DOHH2 (cell line): ENCODE measurements at regions not wholly inside any gene's neighbourhood (a gene's known extent, or its start where the extent isn't known, plus 50 kb on each side); places are given as distances from the start of the nearest gene placed in this dataset.
A peak's percentile ranks its signal among the peaks of the same experiment; 100 is the strongest.

Experiments
- H3F3A ChIP-seq: fragments of 200-600 bp; sonication (generic), shearing (Covaris generic); 2 replicates; pipeline ENCODE4 v1.6.0; 2016; ENCODE audit warnings: antibody characterized with exemption, mild to moderate bottlenecking; ENCODE audit not compliant: control insufficient read depth, insufficient read depth
- H3K27ac ChIP-seq: fragments of 200-600 bp; sonication (generic); 2 replicates; pipeline ENCODE4 v1.5.1; 2014; ENCODE audit warnings: low read depth, mild to moderate bottlenecking, low read length, moderate library complexity
- H3K27me3 ChIP-seq: fragments of 200-600 bp; sonication (generic); 2 replicates; pipeline ENCODE4 v1.6.1; 2014; ENCODE audit warnings: mild to moderate bottlenecking, low read length, mixed read lengths; ENCODE audit not compliant: control insufficient read depth
- H3K36me3 ChIP-seq: fragments of 200-600 bp; sonication (generic); 2 replicates; pipeline ENCODE4 v1.6.1; 2014; ENCODE audit warnings: mild to moderate bottlenecking, low read length, moderate library complexity, mixed read lengths; ENCODE audit not compliant: control insufficient read depth
- H3K4me1 ChIP-seq: fragments of 200-600 bp; sonication (generic); 2 replicates; pipeline ENCODE4 v1.6.1; 2014; ENCODE audit warnings: mild to moderate bottlenecking, low read length, mixed read lengths; ENCODE audit not compliant: control insufficient read depth
- H3K4me2 ChIP-seq: fragments of 200-600 bp; sonication (generic); 2 replicates; pipeline ENCODE4 v1.6.0; 2014; ENCODE audit warnings: mild to moderate bottlenecking, low read length, moderate library complexity
- H3K4me3 ChIP-seq: fragments of 200-600 bp; sonication (generic); 2 replicates; pipeline ENCODE4 v1.5.1; 2014; ENCODE audit warnings: mild to moderate bottlenecking, low read length, mixed read lengths
- H3K79me2 ChIP-seq: fragments of 200-600 bp; sonication (generic); 2 replicates; pipeline ENCODE4 v1.6.1; 2014; ENCODE audit warnings: mild to moderate bottlenecking, low read length, mixed read lengths; ENCODE audit not compliant: control insufficient read depth
- H3K9me2 ChIP-seq: fragments of 200-600 bp; sonication (generic); replicated peaks from 2 replicates; pipeline ENCODE4 v1.6.1; 2014; ENCODE audit warnings: mild to moderate bottlenecking, low read length, mixed read lengths; ENCODE audit not compliant: control insufficient read depth
- H3K9me3 ChIP-seq: fragments of 200-600 bp; sonication (generic); 2 replicates; pipeline ENCODE4 v1.6.1; 2014; ENCODE audit warnings: antibody characterized with exemption, low read length, mixed read lengths; ENCODE audit not compliant: control insufficient read depth, insufficient read depth
- H4K20me1 ChIP-seq: fragments of 200-600 bp; sonication (generic); 2 replicates; pipeline ENCODE4 v1.6.0; 2014; ENCODE audit warnings: low read depth, mild to moderate bottlenecking, antibody characterized with exemption, low read length, moderate library complexity; ENCODE audit not compliant: control insufficient read depth, insufficient read depth
- CTCF ChIP-seq: fragments of 200-600 bp; sonication (generic); IDR thresholded peaks from one replicate; pipeline ENCODE4 v1.5.1; 2014; ENCODE audit warnings: antibody characterized with exemption, mild to moderate bottlenecking, low read depth, low read length; ENCODE audit not compliant: poor library complexity, severe bottlenecking
- EZH2phosphoT487 ChIP-seq: fragments of 200-600 bp; sonication (generic); IDR thresholded peaks from 2 replicates; pipeline ENCODE4 v1.6.1; 2017; ENCODE audit warnings: borderline replicate concordance, mild to moderate bottlenecking, antibody characterized with exemption, low read length, moderate library complexity, mixed read lengths

DNA sequence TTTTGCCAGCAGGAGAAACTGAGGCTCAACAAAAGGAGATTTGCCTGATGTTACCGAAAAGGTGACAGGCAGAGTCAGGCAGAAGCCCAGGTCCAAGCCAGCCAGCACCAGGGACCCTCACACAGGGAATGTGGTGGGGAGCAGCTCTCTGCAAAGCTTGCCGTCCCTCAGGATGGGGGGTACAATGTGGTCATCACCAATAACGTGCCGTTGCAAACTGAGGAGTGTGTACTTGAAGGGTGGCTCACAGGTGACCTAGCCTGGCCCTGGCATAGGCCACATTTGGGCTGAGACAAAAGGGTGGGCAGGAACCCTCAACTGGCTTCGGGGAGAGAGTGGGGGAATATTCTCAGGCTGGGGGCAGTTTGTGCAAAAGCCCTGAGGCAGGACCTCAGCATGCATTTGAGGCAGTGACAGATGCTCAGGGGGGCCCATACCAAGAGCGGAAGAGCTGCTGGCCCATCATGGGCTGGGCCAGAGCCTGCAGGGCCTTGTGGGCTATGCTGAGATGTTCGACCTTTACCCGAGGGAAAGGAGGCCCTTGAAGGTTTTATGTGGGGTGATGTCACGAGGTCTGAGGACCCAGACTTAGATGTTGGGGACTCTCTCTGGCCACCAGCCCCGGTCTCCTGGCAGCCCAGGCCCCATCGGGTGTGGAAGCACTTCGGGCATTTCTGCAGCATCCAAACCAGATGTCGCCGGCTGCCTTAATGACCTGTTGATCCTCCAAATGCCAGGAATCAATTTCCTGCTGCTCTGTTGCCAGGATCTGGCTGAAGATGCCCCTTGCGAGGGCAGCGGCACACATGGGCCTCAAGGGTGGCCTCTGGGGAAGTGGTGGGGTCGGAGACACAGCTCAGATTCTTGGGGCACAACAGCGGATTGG, 57.4 kb upstream of the SHISAL1 start:
- Histone ChIP-seq H3K36me3 (no peaks in the 10 kb centered on the region), H3K4me3 (no peak overlapping the region), H3K27ac (no peak overlapping the region), H3K9me3 (no peaks in the 10 kb centered on the region), H3K9me2 (no peaks in the 10 kb centered on the region), H3K79me2 (no peaks in the 10 kb centered on the region), H3F3A (no peaks in the 10 kb centered on the region), H4K20me1 (no peaks in the 10 kb centered on the region), H3K4me2 (no peak overlapping the region), H3K4me1 (no peaks in the 10 kb centered on the region), H3K27me3 (peaks cover 4% of the 10 kb centered on the region; the same call in 1 of the 2 replicates)
- TF ChIP-seq CTCF (no peak), EZH2phosphoT487 (no peak)

GRCh38 chr22:44369293-44369661, 56.5 kb upstream of the SHISAL1 start:
- Histone ChIP-seq H3K4me2 (no peak overlapping the region), H3K4me3 (no peak overlapping the region), H3K9me2 (no peaks in the 10 kb centered on the region), H3F3A (no peaks in the 10 kb centered on the region), H3K36me3 (no peaks in the 10 kb centered on the region), H4K20me1 (no peaks in the 10 kb centered on the region), H3K79me2 (no peaks in the 10 kb centered on the region), H3K27me3 (peaks cover 4% of the 10 kb centered on the region; the same call in 1 of the 2 replicates), H3K27ac (no peak overlapping the region), H3K4me1 (no peaks in the 10 kb centered on the region), H3K9me3 (no peaks in the 10 kb centered on the region)
- TF ChIP-seq CTCF (peak; percentile 26), EZH2phosphoT487 (no peak)

- H3K4me1 ChIP-seq = no peaks in the 10 kb centered on the region
- no peak overlapping the region for H3K4me2 ChIP-seq
- no peaks in the 10 kb centered on the region for H3F3A ChIP-seq
- peaks cover 4% of the 10 kb centered on the region; the same call in 1 of the 2 replicates for H3K27me3 ChIP-seq
- no peaks in the 10 kb centered on the region for H3K9me3 ChIP-seq
- H3K27ac ChIP-seq = no peak overlapping the region
- H3K36me3 ChIP-seq = no peaks in the 10 kb centered on the region
- H4K20me1 ChIP-seq = no peaks in the 10 kb centered on the region
- H3K9me2 ChIP-seq = no peaks in the 10 kb centered on the region
- H3K4me3 ChIP-seq = no peak overlapping the region
- no peak for TF ChIP-seq CTCF
- no peak for TF ChIP-seq EZH2phosphoT487
- no peaks in the 10 kb centered on the region for H3K79me2 ChIP-seq
These were observed 56.0 kb upstream of the SHISAL1 start for GRCh38 chr22:44368611-44369292.
